HEK293 (cell line): ENCODE measurements at regions not wholly inside any gene's neighbourhood (a gene's known extent, or its start where the extent isn't known, plus 50 kb on each side); places are given as distances from the start of the nearest gene placed in this dataset.

Source experiments
- CTCF ChIA-PET: fragments of 350-600 bp; formaldehyde crosslinking; extraction: SDS; loops from one replicate; lab custom pipeline; 2021; ENCODE audit warnings: antibody characterized with exemption; lab: Yijun Ruan, JAX
- POLR2A ChIA-PET: fragments of 300-600 bp; formaldehyde crosslinking; extraction: SDS; loops from one replicate; lab custom pipeline; 2020; ENCODE audit warnings: antibody characterized with exemption, inconsistent platforms; lab: Yijun Ruan, JAX
- H3K27ac ChIP-seq: fragments of 200-500 bp; sonication (Bioruptor generic); 2 replicates; pipeline ENCODE4 v1.5.1; 2014; ENCODE audit warnings: low read depth, low read length, control low read depth, inconsistent platforms; ENCODE audit errors: extremely low read depth
- H3K36me3 ChIP-seq, 2 experiments: fragments of 200-500 bp in 1 of 2; sonication (Bioruptor generic) in 1 of 2; 1 replicate in 1 of 2; 2 replicates in 1 of 2; pipeline ENCODE4 v1.5.1; 2014 to 2017; ENCODE audit warnings: inconsistent platforms in 2 of 2, low read length in 2 of 2; ENCODE audit not compliant: control insufficient read depth in 2 of 2, insufficient read depth in 1 of 2
- H3K4me1 ChIP-seq: fragments of 200-500 bp; sonication (Bioruptor generic); 2 replicates; pipeline ENCODE4 v1.5.1; 2014; ENCODE audit warnings: mild to moderate bottlenecking, low read length, inconsistent platforms; ENCODE audit not compliant: control insufficient read depth, insufficient read depth
- H3K4me3 ChIP-seq: 2 replicates; pipeline ENCODE4 v1.5.1; 2011; ENCODE audit warnings: low read depth, mild to moderate bottlenecking, control low read depth, low read length, moderate library complexity
- H3K9me3 ChIP-seq: fragments of 200-500 bp; sonication (Bioruptor generic); 2 replicates; pipeline ENCODE4 v1.5.1; 2014; ENCODE audit warnings: low read depth, low read length, inconsistent platforms; ENCODE audit not compliant: control insufficient read depth, insufficient read depth
- BCL11B ChIP-seq: fragments of 450-650 bp; formaldehyde crosslinking; IDR thresholded peaks from 2 replicates; pipeline ENCODE4 v1.5.1; 2016; ENCODE audit warnings: low read depth, missing biosample characterization, missing genetic modification characterization
- GFI1B ChIP-seq: fragments of 450-650 bp; formaldehyde crosslinking; IDR thresholded peaks from 2 replicates; pipeline ENCODE4 v1.5.1; 2016; ENCODE audit warnings: missing biosample characterization, missing genetic modification characterization
- KLF8 ChIP-seq: fragments of 450-650 bp; formaldehyde crosslinking; IDR thresholded peaks from 2 replicates; pipeline ENCODE4 v1.5.1; 2016; ENCODE audit warnings: missing biosample characterization, missing genetic modification characterization
- REST ChIP-seq: fragments of 450-650 bp; formaldehyde crosslinking; IDR thresholded peaks from 2 replicates; pipeline ENCODE4 v1.5.1; 2016; ENCODE audit warnings: missing biosample characterization, missing genetic modification characterization
- ZBTB10 ChIP-seq: fragments of 450-650 bp; formaldehyde crosslinking; IDR thresholded peaks from 2 replicates; pipeline ENCODE4 v1.5.1; 2016; ENCODE audit warnings: missing biosample characterization, missing genetic modification characterization
- ZBTB21 ChIP-seq: fragments of 450-650 bp; formaldehyde crosslinking; IDR thresholded peaks from 2 replicates; pipeline ENCODE4 v1.5.1; 2017; ENCODE audit warnings: missing biosample characterization, missing genetic modification characterization
- ZBTB48 ChIP-seq: fragments of 450-650 bp; formaldehyde crosslinking; IDR thresholded peaks from 2 replicates; pipeline ENCODE4 v1.5.1; 2016; ENCODE audit warnings: missing biosample characterization, missing genetic modification characterization
- ZNF112 ChIP-seq: fragments of 450-650 bp; formaldehyde crosslinking; IDR thresholded peaks from 2 replicates; pipeline ENCODE4 v1.5.0; 2017; ENCODE audit warnings: missing biosample characterization, missing genetic modification characterization
- ZNF121 ChIP-seq: fragments of 450-650 bp; formaldehyde crosslinking; IDR thresholded peaks from 2 replicates; pipeline ENCODE4 v1.5.1; 2016; ENCODE audit warnings: missing biosample characterization, missing genetic modification characterization
- ZNF146 ChIP-seq: fragments of 450-650 bp; formaldehyde crosslinking; IDR thresholded peaks from 2 replicates; pipeline ENCODE4 v1.5.1; 2016; ENCODE audit warnings: missing biosample characterization, missing genetic modification characterization
- ZNF157 ChIP-seq: fragments of 450-650 bp; formaldehyde crosslinking; IDR thresholded peaks from 2 replicates; pipeline ENCODE4 v1.5.1; 2016; ENCODE audit warnings: missing biosample characterization, missing genetic modification characterization
- ZNF16 ChIP-seq: fragments of 450-650 bp; formaldehyde crosslinking; IDR thresholded peaks from 2 replicates; pipeline ENCODE4 v1.5.1; 2016; ENCODE audit warnings: low read depth, missing biosample characterization, missing genetic modification characterization
- ZNF19 ChIP-seq: fragments of 450-650 bp; formaldehyde crosslinking; IDR thresholded peaks from 2 replicates; pipeline ENCODE4; 2016; ENCODE audit warnings: missing biosample characterization, missing genetic modification characterization, low read depth
- ZNF335 ChIP-seq: fragments of 450-650 bp; formaldehyde crosslinking; conservative IDR thresholded peaks from 2 replicates; pipeline ENCODE4 v1.5.1; 2016; ENCODE audit warnings: missing biosample characterization, missing genetic modification characterization
- ZNF426 ChIP-seq: fragments of 450-650 bp; formaldehyde crosslinking; IDR thresholded peaks from 2 replicates; pipeline ENCODE4 v1.5.1; 2017; ENCODE audit warnings: missing biosample characterization, missing genetic modification characterization, mild to moderate bottlenecking, inconsistent platforms, moderate library complexity
- ZNF433 ChIP-seq: fragments of 450-650 bp; formaldehyde crosslinking; IDR thresholded peaks from 2 replicates; pipeline ENCODE4 v1.5.1; 2016; ENCODE audit warnings: missing biosample characterization, missing genetic modification characterization, low read depth
- ZNF514 ChIP-seq: fragments of 450-650 bp; formaldehyde crosslinking; IDR thresholded peaks from 2 replicates; pipeline ENCODE4 v1.5.1; 2016; ENCODE audit warnings: missing biosample characterization, missing genetic modification characterization
- ZNF521 ChIP-seq: fragments of 450-650 bp; formaldehyde crosslinking; IDR thresholded peaks from 2 replicates; pipeline ENCODE4 v1.5.1; 2017; ENCODE audit warnings: missing biosample characterization, mild to moderate bottlenecking, missing genetic modification characterization
- ZNF670 ChIP-seq: fragments of 450-650 bp; formaldehyde crosslinking; IDR thresholded peaks from 2 replicates; pipeline ENCODE4 v1.5.1; 2016; ENCODE audit warnings: missing biosample characterization, missing genetic modification characterization, low read depth
- ZNF677 ChIP-seq: fragments of 450-650 bp; IDR thresholded peaks from 2 replicates; pipeline ENCODE4 v1.5.0; 2018; ENCODE audit warnings: missing biosample characterization, mild to moderate bottlenecking, missing genetic modification characterization, moderate library complexity
- ZNF707 ChIP-seq: fragments of 450-650 bp; formaldehyde crosslinking; IDR thresholded peaks from 2 replicates; pipeline ENCODE4 v1.5.1; 2016; ENCODE audit warnings: missing biosample characterization, missing genetic modification characterization
- ZNF747 ChIP-seq: fragments of 450-650 bp; formaldehyde crosslinking; IDR thresholded peaks from 2 replicates; pipeline ENCODE4 v1.5.1; 2016; ENCODE audit warnings: missing biosample characterization, missing genetic modification characterization
- ZSCAN5A ChIP-seq: fragments of 450-650 bp; formaldehyde crosslinking; IDR thresholded peaks from 2 replicates; pipeline ENCODE4 v1.5.1; 2016; ENCODE audit warnings: missing biosample characterization, missing genetic modification characterization
- TF ChIP-seq, protein P1 (sequence below): fragments of 450-650 bp; formaldehyde crosslinking; IDR thresholded peaks from 2 replicates; pipeline ENCODE4 v1.5.1; 2016; ENCODE audit warnings: missing biosample characterization, missing genetic modification characterization
- TF ChIP-seq, protein P2 (sequence below): fragments of 450-650 bp; formaldehyde crosslinking; IDR thresholded peaks from 2 replicates; pipeline ENCODE4 v1.5.1; 2017; ENCODE audit warnings: missing biosample characterization, missing genetic modification characterization
- TF ChIP-seq, protein P3 (sequence below): fragments of 450-650 bp; formaldehyde crosslinking; IDR thresholded peaks from 2 replicates; pipeline ENCODE4 v1.5.1; 2016; ENCODE audit warnings: missing biosample characterization, missing genetic modification characterization

- TF ChIP-seq ZSCAN5A = no peak
- no peak for TF ChIP-seq ZNF16 (tag by site-specific recombination)
- TF ChIP-seq ZNF747 = no peak
- TF ChIP-seq, protein P1, sequence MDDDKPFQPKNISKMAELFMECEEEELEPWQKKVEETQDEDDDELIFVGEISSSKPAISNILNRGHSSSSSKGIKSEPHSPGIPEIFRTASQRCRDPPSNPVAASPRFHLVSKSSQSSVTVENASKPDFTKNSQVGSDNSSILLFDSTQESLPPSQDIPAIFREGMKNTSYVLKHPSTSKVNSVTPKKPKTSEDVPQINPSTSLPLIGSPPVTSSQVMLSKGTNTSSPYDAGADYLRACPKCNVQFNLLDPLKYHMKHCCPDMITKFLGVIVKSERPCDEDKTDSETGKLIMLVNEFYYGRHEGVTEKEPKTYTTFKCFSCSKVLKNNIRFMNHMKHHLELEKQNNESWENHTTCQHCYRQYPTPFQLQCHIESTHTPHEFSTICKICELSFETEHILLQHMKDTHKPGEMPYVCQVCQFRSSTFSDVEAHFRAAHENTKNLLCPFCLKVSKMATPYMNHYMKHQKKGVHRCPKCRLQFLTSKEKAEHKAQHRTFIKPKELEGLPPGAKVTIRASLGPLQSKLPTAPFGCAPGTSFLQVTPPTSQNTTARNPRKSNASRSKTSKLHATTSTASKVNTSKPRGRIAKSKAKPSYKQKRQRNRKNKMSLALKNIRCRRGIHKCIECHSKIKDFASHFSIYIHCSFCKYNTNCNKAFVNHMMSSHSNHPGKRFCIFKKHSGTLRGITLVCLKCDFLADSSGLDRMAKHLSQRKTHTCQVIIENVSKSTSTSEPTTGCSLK (tag by site-specific recombination) = no peak
- no peak for TF ChIP-seq ZNF670
- no peak for TF ChIP-seq ZNF335 (tag by site-specific recombination)
These were observed 770.6 kb upstream of the GYPC start (continued) for GRCh38 chr2:125885340-125885739.

GRCh38 chr2:125886153-125886552 lies 769.8 kb upstream of the GYPC start:
- POLR2A ChIA-PET = no interaction called here
- no peaks in the 10 kb centered on the region for H3K4me1 ChIP-seq
- H3K4me3 ChIP-seq = no peak overlapping the region
- H3K9me3 ChIP-seq = no peaks in the 10 kb centered on the region
- CTCF ChIA-PET = no interaction called here
- H3K27ac ChIP-seq = no peak overlapping the region
- no peaks in the 10 kb centered on the region for H3K36me3 ChIP-seq
- no peak for TF ChIP-seq REST (tag by site-specific recombination)
- no peak for TF ChIP-seq ZNF433
- no peak for TF ChIP-seq ZNF146 (tag by site-specific recombination)
- no peak for TF ChIP-seq ZNF677
- TF ChIP-seq ZNF112 (tag by site-specific recombination) = no peak
- no peak for TF ChIP-seq ZNF514 (tag by site-specific recombination)
- TF ChIP-seq GFI1B (tag by site-specific recombination) = no peak
- TF ChIP-seq, protein P2, sequence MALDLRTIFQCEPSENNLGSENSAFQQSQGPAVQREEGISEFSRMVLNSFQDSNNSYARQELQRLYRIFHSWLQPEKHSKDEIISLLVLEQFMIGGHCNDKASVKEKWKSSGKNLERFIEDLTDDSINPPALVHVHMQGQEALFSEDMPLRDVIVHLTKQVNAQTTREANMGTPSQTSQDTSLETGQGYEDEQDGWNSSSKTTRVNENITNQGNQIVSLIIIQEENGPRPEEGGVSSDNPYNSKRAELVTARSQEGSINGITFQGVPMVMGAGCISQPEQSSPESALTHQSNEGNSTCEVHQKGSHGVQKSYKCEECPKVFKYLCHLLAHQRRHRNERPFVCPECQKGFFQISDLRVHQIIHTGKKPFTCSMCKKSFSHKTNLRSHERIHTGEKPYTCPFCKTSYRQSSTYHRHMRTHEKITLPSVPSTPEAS = no peak
- TF ChIP-seq ZBTB21 (tag by site-specific recombination) = no peak
- no peak for TF ChIP-seq ZNF19 (tag by site-specific recombination)
- TF ChIP-seq ZBTB10 (tag by site-specific recombination) = no peak
- no peak for TF ChIP-seq KLF8 (tag by site-specific recombination)
- TF ChIP-seq ZNF426 (tag by site-specific recombination) = no peak
- no peak for TF ChIP-seq ZNF121 (tag by site-specific recombination)
- no peak for TF ChIP-seq ZNF157 (tag by site-specific recombination)
- no peak for TF ChIP-seq ZNF521 (tag by site-specific recombination)
- no peak for TF ChIP-seq ZNF707
- TF ChIP-seq BCL11B (tag by site-specific recombination) = no peak
- TF ChIP-seq ZBTB48 (tag by site-specific recombination) = no peak
- TF ChIP-seq, protein P3, sequence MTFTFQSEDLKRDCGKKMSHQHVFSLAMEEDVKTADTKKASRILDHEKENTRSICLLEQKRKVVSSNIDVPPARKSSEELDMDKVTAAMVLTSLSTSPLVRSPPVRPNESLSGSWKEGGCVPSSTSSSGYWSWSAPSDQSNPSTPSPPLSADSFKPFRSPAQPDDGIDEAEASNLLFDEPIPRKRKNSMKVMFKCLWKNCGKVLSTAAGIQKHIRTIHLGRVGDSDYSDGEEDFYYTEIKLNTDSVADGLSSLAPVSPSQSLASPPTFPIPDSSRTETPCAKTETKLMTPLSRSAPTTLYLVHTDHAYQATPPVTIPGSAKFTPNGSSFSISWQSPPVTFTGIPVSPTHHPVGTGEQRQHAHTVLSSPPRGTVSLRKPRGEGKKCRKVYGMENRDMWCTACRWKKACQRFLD (tag by site-specific recombination) = no peak
